GM12891 (cell line): ENCODE measurements at regions not wholly inside any gene's neighbourhood (a gene's known extent, or its start where the extent isn't known, plus 50 kb on each side); places are given as distances from the start of the nearest gene placed in this dataset.

Experiments
- DNase-seq: peaks from one replicate; pipeline ENCODE4 v3.0.0; 2011; ENCODE audit warnings: low spot score; ENCODE audit not compliant: insufficient read length
- FAIRE-seq: peaks from 2 replicates; lab custom pipeline; 2011; peaks lifted over from hg19 to GRCh38; lab: Jason Lieb, UNC
- PAX5 ChIP-seq: IDR thresholded peaks from 2 replicates; pipeline ENCODE4 v1.6.1; 2011; ENCODE audit warnings: low read length, moderate library complexity, mild to moderate bottlenecking; ENCODE audit not compliant: insufficient read depth, severe bottlenecking
- POLR2A ChIP-seq: IDR thresholded peaks from 2 replicates; pipeline ENCODE4 v1.6.1; 2011; ENCODE audit warnings: low read depth, low read length, control low read depth
- POLR2AphosphoS5 ChIP-seq: IDR thresholded peaks from 2 replicates; pipeline ENCODE4 v1.6.1; 2011; ENCODE audit warnings: low read depth, low read length, control low read depth
- POU2F2 ChIP-seq: IDR thresholded peaks from 2 replicates; pipeline ENCODE4 v1.6.1; 2011; ENCODE audit warnings: low read depth, mild to moderate bottlenecking, control low read depth, low read length, moderate library complexity
- SPI1 ChIP-seq: IDR thresholded peaks from 2 replicates; pipeline ENCODE4 v1.6.1; 2011; ENCODE audit warnings: low read depth, low read length, control low read depth
- TAF1 ChIP-seq: IDR thresholded peaks from 2 replicates; pipeline ENCODE4 v1.6.1; 2011; ENCODE audit warnings: low read depth, low read length, control low read depth

GRCh38 chr2:172376505-172377125, 50.8 kb upstream of the ITGA6 start:
- FAIRE-seq (no peak), DNase-seq (no peak)
- TF ChIP-seq SPI1 (no peak), POLR2A (no peak), POU2F2 (no peak), PAX5 (no peak), POLR2AphosphoS5 (no peak), TAF1 (no peak)

GRCh38 chr2:172377408-172377807, 50.0 kb upstream of the ITGA6 start:
- no peak for DNase-seq
- no peak for TF ChIP-seq POU2F2
- TF ChIP-seq PAX5, result no peak
- no peak for TF ChIP-seq POLR2A
- no peak for TF ChIP-seq POLR2AphosphoS5
- no peak for TF ChIP-seq TAF1
- TF ChIP-seq SPI1, result no peak
- no peak for FAIRE-seq
